ENCODE measurements at regions not wholly inside any gene's neighbourhood (a gene's known extent, or its start where the extent isn't known, plus 50 kb on each side); places are given as distances from the start of the nearest gene placed in this dataset.

GRCh38 chr16:65825191-65825856 is 541.2 kb upstream of the CDH5 start:
- TF ChIP-seq, protein P1, sequence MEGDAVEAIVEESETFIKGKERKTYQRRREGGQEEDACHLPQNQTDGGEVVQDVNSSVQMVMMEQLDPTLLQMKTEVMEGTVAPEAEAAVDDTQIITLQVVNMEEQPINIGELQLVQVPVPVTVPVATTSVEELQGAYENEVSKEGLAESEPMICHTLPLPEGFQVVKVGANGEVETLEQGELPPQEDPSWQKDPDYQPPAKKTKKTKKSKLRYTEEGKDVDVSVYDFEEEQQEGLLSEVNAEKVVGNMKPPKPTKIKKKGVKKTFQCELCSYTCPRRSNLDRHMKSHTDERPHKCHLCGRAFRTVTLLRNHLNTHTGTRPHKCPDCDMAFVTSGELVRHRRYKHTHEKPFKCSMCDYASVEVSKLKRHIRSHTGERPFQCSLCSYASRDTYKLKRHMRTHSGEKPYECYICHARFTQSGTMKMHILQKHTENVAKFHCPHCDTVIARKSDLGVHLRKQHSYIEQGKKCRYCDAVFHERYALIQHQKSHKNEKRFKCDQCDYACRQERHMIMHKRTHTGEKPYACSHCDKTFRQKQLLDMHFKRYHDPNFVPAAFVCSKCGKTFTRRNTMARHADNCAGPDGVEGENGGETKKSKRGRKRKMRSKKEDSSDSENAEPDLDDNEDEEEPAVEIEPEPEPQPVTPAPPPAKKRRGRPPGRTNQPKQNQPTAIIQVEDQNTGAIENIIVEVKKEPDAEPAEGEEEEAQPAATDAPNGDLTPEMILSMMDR (conservative IDR thresholded peaks at IDR 0.05; ENCODE audit: low read length) = no peak
- TF ChIP-seq EZH2phosphoT487 (IDR thresholded peaks at IDR 0.05; ENCODE audit: borderline replicate concordance, low read depth, low read length) = no peak
